HepG2 (cell line): ENCODE measurements at regions not wholly inside any gene's neighbourhood (a gene's known extent, or its start where the extent isn't known, plus 50 kb on each side); places are given as distances from the start of the nearest gene placed in this dataset.

ENCODE experiments used
- ATAC-seq: fragments of 200-7000 bp; cut with Tn5 transposase; 3 replicates; pipeline ENCODE4 v1.9.1; 2020; ENCODE audit warnings: mild to moderate bottlenecking, moderate library complexity
- BruUV-seq: library from RNA; stranded (reverse); fragments of 400-500 nt; replicated peaks from 2 replicates; lab custom pipeline; 2021; lab: Mats Ljungman, UMichigan
- CTCF ChIA-PET: fragments of 300-600 bp; formaldehyde crosslinking; extraction: SDS; loops from one replicate; lab custom pipeline; 2021; ENCODE audit warnings: low total read pairs, inconsistent platforms, low intra/inter-chr PET ratio; lab: Yijun Ruan, JAX
- POLR2A ChIA-PET: fragments of 350-600 bp; sonication (Branson Sonifier 250); formaldehyde crosslinking; loops from one replicate; lab custom pipeline; 2020; ENCODE audit warnings: antibody characterized with exemption, inconsistent platforms; lab: Yijun Ruan, JAX
- DNase-seq: peaks from one replicate; pipeline ENCODE4 v3.0.0-alpha.2; 2015; ENCODE audit warnings: low spot score
- FAIRE-seq: peaks from 3 replicates; lab custom pipeline; 2011; peaks lifted over from hg19 to GRCh38; lab: Jason Lieb, UNC
- H2AFZ ChIP-seq: one replicate; pipeline ENCODE4 v1.6.1; 2011; ENCODE audit warnings: low read length, inconsistent platforms
- H3K27ac ChIP-seq: fragments of 300-600 bp; 3 replicates; pipeline ENCODE4 v1.8.0; 2011; ENCODE audit warnings: mixed run types, mild to moderate bottlenecking, mixed read lengths, low read length, inconsistent platforms; ENCODE audit not compliant: insufficient read depth; ENCODE audit errors: extremely low read length
- H3K27me3 ChIP-seq, 2 experiments: fragments of 200-600 bp in 1 of 2; 2 replicates in 1 of 2; 3 replicates in 1 of 2; pipeline versions ENCODE4 v1.6.0 to v1.8.0; 2011; ENCODE audit warnings: low read length in 2 of 2, mild to moderate bottlenecking in 2 of 2, moderate library complexity in 2 of 2, inconsistent platforms in 1 of 2; ENCODE audit not compliant: insufficient read depth in 2 of 2, control insufficient read depth in 1 of 2
- H3K36me3 ChIP-seq, 2 experiments: fragments of 200-600 bp in 1 of 2; replicated peaks in 1 of 2; 2 replicates in 1 of 2; 3 replicates in 1 of 2; pipeline versions ENCODE4 v1.5.1 to v1.8.0; 2011; ENCODE audit warnings: low read length in 2 of 2, inconsistent platforms in 1 of 2; ENCODE audit not compliant: insufficient read depth in 2 of 2, control insufficient read depth in 1 of 2
- H3K4me1 ChIP-seq: 2 replicates; pipeline ENCODE4 v1.5.1; 2012; ENCODE audit warnings: low read length, inconsistent platforms; ENCODE audit not compliant: insufficient read depth
- H3K4me2 ChIP-seq: 2 replicates; pipeline ENCODE4 v1.6.0; 2011; ENCODE audit warnings: low read depth, low read length, inconsistent platforms
- H3K4me3 ChIP-seq, 3 experiments: fragments of 200-600 bp in 1 of 3; sonication (generic), shearing (Covaris generic) in 1 of 3; replicated peaks in 1 of 3; 2 replicates each; pipeline ENCODE4 v1.5.1; 2011 to 2016; ENCODE audit warnings: low read length in 3 of 3, inconsistent platforms in 2 of 3, low read depth in 2 of 3, mild to moderate bottlenecking in 2 of 3, control low read depth in 1 of 3, mixed read lengths in 1 of 3; ENCODE audit not compliant: insufficient read depth in 1 of 3
- H3K79me2 ChIP-seq: one replicate; pipeline ENCODE4 v1.6.1; 2011; ENCODE audit warnings: low read length, inconsistent platforms; ENCODE audit not compliant: insufficient read depth
- H3K9ac ChIP-seq: 2 replicates; pipeline ENCODE4 v1.6.0; 2011; ENCODE audit warnings: mild to moderate bottlenecking, low read depth, low read length, inconsistent platforms; ENCODE audit not compliant: insufficient read depth
- H3K9me3 ChIP-seq: 2 replicates; pipeline ENCODE4 v1.5.1; 2012; ENCODE audit warnings: mild to moderate bottlenecking, low read length
- H4K20me1 ChIP-seq: 2 replicates; pipeline ENCODE4 v1.6.0; 2011; ENCODE audit warnings: inconsistent platforms, mild to moderate bottlenecking, low read length, moderate library complexity; ENCODE audit not compliant: insufficient read depth
- RBFOX2 ChIP-seq: fragments of 200-400 bp; formaldehyde crosslinking; IDR thresholded peaks from 2 replicates; pipeline ENCODE4 v1.6.1; 2017; ENCODE audit warnings: low read depth, mild to moderate bottlenecking, low read length
- RORA ChIP-seq: sonication (generic); formaldehyde crosslinking; IDR thresholded peaks from 2 replicates; pipeline ENCODE4 v1.5.0; 2020; ENCODE audit warnings: mild to moderate bottlenecking, missing genetic modification reagents, moderate library complexity
- SKI ChIP-seq: fragments of 450-650 bp; IDR thresholded peaks from one replicate; pipeline ENCODE4 v1.6.1; 2018; ENCODE audit warnings: mild to moderate bottlenecking; ENCODE audit not compliant: partially characterized antibody
- SRSF4 ChIP-seq: fragments of 200-400 bp; formaldehyde crosslinking; IDR thresholded peaks from one replicate; pipeline ENCODE4 v1.6.1; 2018; ENCODE audit warnings: mild to moderate bottlenecking, low read depth, low read length, moderate library complexity; ENCODE audit not compliant: poor library complexity, severe bottlenecking
- ZFP36 ChIP-seq: fragments of 150-350 bp; IDR thresholded peaks from 2 replicates; pipeline ENCODE4 v1.6.1; 2018; ENCODE audit warnings: borderline replicate concordance, low read length, low read depth; ENCODE audit not compliant: partially characterized antibody
- ZNF136 ChIP-seq: sonication (generic); formaldehyde crosslinking; IDR thresholded peaks from 2 replicates; pipeline ENCODE4 v1.8.1; 2022; ENCODE audit warnings: low read depth, mild to moderate bottlenecking, moderate library complexity, missing genetic modification reagents
- ZNF225 ChIP-seq: sonication (generic); formaldehyde crosslinking; IDR thresholded peaks from 2 replicates; pipeline ENCODE4 v1.4.0; 2020; ENCODE audit warnings: mild to moderate bottlenecking, missing genetic modification reagents
- ZNF530 ChIP-seq: sonication (generic); formaldehyde crosslinking; IDR thresholded peaks from 2 replicates; pipeline ENCODE4 v1.5.0; 2020; ENCODE audit warnings: low read depth, mild to moderate bottlenecking, missing genetic modification reagents
- ZNF558 ChIP-seq: sonication (generic); formaldehyde crosslinking; IDR thresholded peaks from 2 replicates; pipeline ENCODE4 v1.9.0; 2022; ENCODE audit warnings: mild to moderate bottlenecking, missing genetic modification reagents, borderline replicate concordance
- ZNF709 ChIP-seq: sonication (generic); formaldehyde crosslinking; IDR thresholded peaks from 2 replicates; pipeline ENCODE4 v1.5.0; 2020; ENCODE audit warnings: mild to moderate bottlenecking, missing genetic modification reagents
- ZNF788 ChIP-seq: sonication (generic); formaldehyde crosslinking; IDR thresholded peaks from 2 replicates; pipeline ENCODE4 v1.5.0; 2020; ENCODE audit warnings: mild to moderate bottlenecking, missing genetic modification reagents, borderline replicate concordance
- WGBS: methylation state at CpG from one replicate; pipeline ENCODE4 v1.1.6; 2017; ENCODE audit warnings: low lambda C conversion rate; 5-methylcytosine and 5-hydroxymethylcytosine counted together
- in situ Hi-C: cut with HindIII; loops from 2 replicates; pipeline ENCODE4 v1.10.0; 2017; ENCODE audit warnings: low pct_unique_long_range_greater_than_20kb; ENCODE audit not compliant: extremely low pct_ligation_motif_present
- intact Hi-C: fragments of 100-400 bp; cut with micrococcal nuclease; formaldehyde crosslinking; loops from one replicate; pipeline ENCODE4 v1.10.0; 2022; ENCODE audit not compliant: unreplicated experiment
- TF ChIP-seq, protein P1 (sequence below): sonication (generic); formaldehyde crosslinking; IDR thresholded peaks from 2 replicates; pipeline ENCODE4 v1.8.0; 2022; ENCODE audit warnings: mild to moderate bottlenecking, missing genetic modification reagents, borderline replicate concordance
- TF ChIP-seq, protein P2 (sequence below): fragments of 450-650 bp; IDR thresholded peaks from 2 replicates; pipeline ENCODE4 v1.6.1; 2017; ENCODE audit warnings: mild to moderate bottlenecking

DNA sequence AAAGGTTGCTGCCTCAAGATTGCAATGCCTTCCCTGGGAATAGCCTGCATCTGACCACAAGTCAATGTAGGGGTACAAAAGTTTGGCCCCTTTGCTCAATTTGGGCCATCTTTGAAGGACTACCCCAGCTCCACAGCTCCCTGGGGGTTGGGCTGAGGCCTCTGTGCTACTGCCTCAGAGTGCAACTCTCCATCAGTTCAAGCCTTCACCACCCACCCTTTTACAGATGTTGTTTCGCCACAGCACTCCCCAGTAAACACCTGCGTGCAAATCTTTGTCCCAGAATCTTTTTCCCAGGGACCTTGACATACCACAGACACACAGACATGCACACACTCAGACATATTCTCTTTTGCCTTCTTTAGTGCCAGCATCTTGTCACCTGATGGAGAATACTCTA lies 66.0 kb upstream of the ANKRD1 start:
- Histone ChIP-seq H3K79me2 (no peaks in the 10 kb centered on the region), H3K27me3 (no peaks in the 10 kb centered on the region; a peak in 3 of 5 replicates), H3K9ac (no peak overlapping the region), H2AFZ (no peak overlapping the region), H3K4me3 (no peak overlapping the region), H3K4me2 (no peak overlapping the region), H3K27ac (no peak overlapping the region), H3K36me3 (no peaks in the 10 kb centered on the region), H3K4me1 (peaks cover 11% of the 10 kb centered on the region), H4K20me1 (no peaks in the 10 kb centered on the region), H3K9me3 (no peaks in the 10 kb centered on the region)
- ATAC-seq (no peak), DNase-seq (no peak), FAIRE-seq (no peak)
- ChIA-PET CTCF (no interaction called here), POLR2A (no interaction called here)
- WGBS = 11% methylated on average over 2 of the region's 2 CpGs
- TF ChIP-seq SRSF4 = no peak
- TF ChIP-seq ZNF558 (CRISPR knock-in tag) = no peak
- in situ Hi-C loops (no loop called here), intact Hi-C loops (no loop called here)
- no TSS peak for BruUV-seq

DNA sequence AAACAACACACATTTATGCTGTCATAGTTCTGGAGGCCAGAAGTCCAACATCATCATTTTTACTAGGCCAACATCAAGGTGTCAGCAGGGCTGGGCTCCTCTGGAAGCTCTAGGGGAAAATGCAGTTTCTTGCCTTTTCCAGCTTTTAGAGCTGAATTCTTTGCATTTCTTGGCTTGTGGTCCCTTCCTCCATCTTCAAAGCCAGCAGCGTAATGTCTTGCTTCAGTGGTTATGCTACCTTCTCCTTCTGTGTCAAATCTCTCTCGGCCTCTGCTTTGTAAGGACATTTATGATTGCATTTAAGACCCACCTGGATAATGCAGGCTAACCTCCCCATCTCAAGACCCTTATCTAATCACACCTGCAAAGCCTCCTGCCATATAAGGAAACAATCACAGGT lies 66.5 kb upstream of the ANKRD1 start:
- in situ Hi-C loops = no loop called here
- H3K4me1 ChIP-seq = peaks cover 6% of the 10 kb centered on the region
- no peak overlapping the region for H3K27ac ChIP-seq
- 16% methylated on average over 2 of the region's 2 CpGs for WGBS
- no peaks in the 10 kb centered on the region; a peak in 2 of 5 replicates for H3K27me3 ChIP-seq
- no peak for FAIRE-seq
- no peak overlapping the region for H3K4me3 ChIP-seq
- H3K79me2 ChIP-seq = no peaks in the 10 kb centered on the region
- CTCF ChIA-PET = no interaction called here
- BruUV-seq = no TSS peak
- ATAC-seq = no peak
- H3K9me3 ChIP-seq = no peaks in the 10 kb centered on the region
- H3K36me3 ChIP-seq = no peaks in the 10 kb centered on the region
- POLR2A ChIA-PET = no interaction called here
- no peak overlapping the region for H2AFZ ChIP-seq
- no peak for DNase-seq
- no peak overlapping the region for H3K4me2 ChIP-seq
- intact Hi-C loops = no loop called here
- TF ChIP-seq ZNF530 (CRISPR knock-in tag) (no peak), RORA (CRISPR knock-in tag) (no peak), RBFOX2 (no peak), ZFP36 (no peak), ZNF225 (CRISPR knock-in tag) (no peak), ZNF709 (CRISPR knock-in tag) (no peak), SKI (no peak), ZNF788 (CRISPR knock-in tag) (no peak), ZNF136 (CRISPR knock-in tag) (no peak)
- TF ChIP-seq, protein P1, sequence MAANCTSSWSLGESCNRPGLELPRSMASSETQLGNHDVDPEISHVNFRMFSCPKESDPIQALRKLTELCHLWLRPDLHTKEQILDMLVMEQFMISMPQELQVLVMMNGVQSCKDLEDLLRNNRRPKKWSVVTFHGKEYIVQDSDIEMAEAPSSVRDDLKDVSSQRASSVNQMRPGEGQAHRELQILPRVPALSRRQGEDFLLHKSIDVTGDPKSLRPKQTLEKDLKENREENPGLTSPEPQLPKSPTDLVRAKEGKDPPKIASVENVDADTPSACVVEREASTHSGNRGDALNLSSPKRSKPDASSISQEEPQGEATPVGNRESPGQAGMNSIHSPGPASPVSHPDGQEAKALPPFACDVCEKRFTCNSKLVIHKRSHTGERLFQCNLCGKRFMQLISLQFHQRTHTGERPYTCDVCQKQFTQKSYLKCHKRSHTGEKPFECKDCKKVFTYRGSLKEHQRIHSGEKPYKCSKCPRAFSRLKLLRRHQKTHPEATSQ (CRISPR knock-in tag) = no peak
- TF ChIP-seq, protein P2, sequence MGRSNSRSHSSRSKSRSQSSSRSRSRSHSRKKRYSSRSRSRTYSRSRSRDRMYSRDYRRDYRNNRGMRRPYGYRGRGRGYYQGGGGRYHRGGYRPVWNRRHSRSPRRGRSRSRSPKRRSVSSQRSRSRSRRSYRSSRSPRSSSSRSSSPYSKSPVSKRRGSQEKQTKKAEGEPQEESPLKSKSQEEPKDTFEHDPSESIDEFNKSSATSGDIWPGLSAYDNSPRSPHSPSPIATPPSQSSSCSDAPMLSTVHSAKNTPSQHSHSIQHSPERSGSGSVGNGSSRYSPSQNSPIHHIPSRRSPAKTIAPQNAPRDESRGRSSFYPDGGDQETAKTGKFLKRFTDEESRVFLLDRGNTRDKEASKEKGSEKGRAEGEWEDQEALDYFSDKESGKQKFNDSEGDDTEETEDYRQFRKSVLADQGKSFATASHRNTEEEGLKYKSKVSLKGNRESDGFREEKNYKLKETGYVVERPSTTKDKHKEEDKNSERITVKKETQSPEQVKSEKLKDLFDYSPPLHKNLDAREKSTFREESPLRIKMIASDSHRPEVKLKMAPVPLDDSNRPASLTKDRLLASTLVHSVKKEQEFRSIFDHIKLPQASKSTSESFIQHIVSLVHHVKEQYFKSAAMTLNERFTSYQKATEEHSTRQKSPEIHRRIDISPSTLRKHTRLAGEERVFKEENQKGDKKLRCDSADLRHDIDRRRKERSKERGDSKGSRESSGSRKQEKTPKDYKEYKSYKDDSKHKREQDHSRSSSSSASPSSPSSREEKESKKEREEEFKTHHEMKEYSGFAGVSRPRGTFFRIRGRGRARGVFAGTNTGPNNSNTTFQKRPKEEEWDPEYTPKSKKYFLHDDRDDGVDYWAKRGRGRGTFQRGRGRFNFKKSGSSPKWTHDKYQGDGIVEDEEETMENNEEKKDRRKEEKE = no peak
- H4K20me1 ChIP-seq = no peaks in the 10 kb centered on the region
- H3K9ac ChIP-seq = no peak overlapping the region
